ENCODE measurements at regions not wholly inside any gene's neighbourhood (a gene's known extent, or its start where the extent isn't known, plus 50 kb on each side); places are given as distances from the start of the nearest gene placed in this dataset.

- intact Hi-C loops (cut with DNase I) = no loop called here
- no peak for TF ChIP-seq CTCF (IDR thresholded peaks at IDR 0.05)
- DNase-seq (no peak), ATAC-seq (no peak)
- Histone ChIP-seq H3K27me3 (no peaks in the 10 kb centered on the region), H3K36me3 (no peaks in the 10 kb centered on the region), H3K4me3 (no peak overlapping the region), H3K9me3 (no peaks in the 10 kb centered on the region), H3K4me1 (no peaks in the 10 kb centered on the region), H3K27ac (no peak overlapping the region)
Measured at GRCh38 chrX:41001327-41001726, 83.9 kb upstream of the USP9X start.

GRCh38 chrX:41002026-41002425, 83.2 kb upstream of the USP9X start:
- no peak overlapping the region for H3K27ac ChIP-seq
- H3K27me3 ChIP-seq = no peaks in the 10 kb centered on the region
- intact Hi-C loops (cut with DNase I) = no loop called here
- DNase-seq (no peak), ATAC-seq (no peak)
- no peak for TF ChIP-seq CTCF (IDR thresholded peaks at IDR 0.05)
- no peak overlapping the region for H3K4me3 ChIP-seq
- no peaks in the 10 kb centered on the region for H3K36me3 ChIP-seq
- no peaks in the 10 kb centered on the region for H3K9me3 ChIP-seq
- no peaks in the 10 kb centered on the region for H3K4me1 ChIP-seq

GRCh38 chrX:41003506-41004270, 81.6 kb upstream of the USP9X start:
- H3K9me3 ChIP-seq = no peaks in the 10 kb centered on the region
- no peaks in the 10 kb centered on the region for H3K4me1 ChIP-seq
- no peaks in the 10 kb centered on the region for H3K36me3 ChIP-seq
- intact Hi-C loops (cut with DNase I) = no loop called here
- DNase-seq (no peak), ATAC-seq (no peak)
- H3K4me3 ChIP-seq = no peak overlapping the region
- no peak overlapping the region for H3K27ac ChIP-seq
- no peaks in the 10 kb centered on the region for H3K27me3 ChIP-seq
- no peak for TF ChIP-seq CTCF (IDR thresholded peaks at IDR 0.05)

GRCh38 chrX:41005445-41005992, 79.7 kb upstream of the USP9X start:
- no peak overlapping the region for H3K4me3 ChIP-seq
- no peaks in the 10 kb centered on the region for H3K4me1 ChIP-seq
- H3K36me3 ChIP-seq = no peaks in the 10 kb centered on the region
- ATAC-seq (no peak), DNase-seq (no peak)
- no peaks in the 10 kb centered on the region for H3K27me3 ChIP-seq
- TF ChIP-seq CTCF (IDR thresholded peaks at IDR 0.05) = no peak
- intact Hi-C loops (cut with DNase I) = no loop called here
- H3K9me3 ChIP-seq = no peaks in the 10 kb centered on the region
- H3K27ac ChIP-seq = no peak overlapping the region

GRCh38 chrX:41009850-41010846, 75.1 kb upstream of the USP9X start:
- H3K27ac ChIP-seq = peak overlapping the region; percentile 91
- H3K4me3 ChIP-seq = peak overlapping the region; percentile 38
- TF ChIP-seq CTCF (IDR thresholded peaks at IDR 0.05) = no peak
- H3K9me3 ChIP-seq = no peaks in the 10 kb centered on the region
- intact Hi-C loops (cut with DNase I) = no loop called here
- ATAC-seq (peak; percentile 96), DNase-seq (peak; percentile 79)
- H3K4me1 ChIP-seq = no peaks in the 10 kb centered on the region
- H3K36me3 ChIP-seq = no peaks in the 10 kb centered on the region
- H3K27me3 ChIP-seq = no peaks in the 10 kb centered on the region

All from upper lobe of right lung (tissue), 1 donor.